IPS-15b (cell line): ENCODE measurements at regions not wholly inside any gene's neighbourhood (a gene's known extent, or its start where the extent isn't known, plus 50 kb on each side); places are given as distances from the start of the nearest gene placed in this dataset.

Experiments used
- H3K27me3 ChIP-seq: one replicate; pipeline ENCODE4 v1.6.1; 2013; ENCODE audit warnings: low read length; ENCODE audit not compliant: control insufficient read depth, insufficient read depth
- H3K36me3 ChIP-seq: one replicate; pipeline ENCODE4 v1.6.1; 2013; ENCODE audit warnings: low read length; ENCODE audit not compliant: control insufficient read depth, insufficient read depth
- H3K4me1 ChIP-seq: one replicate; pipeline ENCODE4 v1.6.1; 2013; ENCODE audit warnings: mild to moderate bottlenecking, low read length; ENCODE audit not compliant: control insufficient read depth, insufficient read depth
- H3K4me3 ChIP-seq: one replicate; pipeline ENCODE4 v1.5.1; 2013; ENCODE audit warnings: low read depth, low read length
- H3K9ac ChIP-seq: one replicate; pipeline ENCODE4 v1.6.1; 2013; ENCODE audit warnings: low read depth, mild to moderate bottlenecking, low read length
- H3K9me3 ChIP-seq: one replicate; pipeline ENCODE4 v1.6.1; 2013; ENCODE audit warnings: mild to moderate bottlenecking, low read length; ENCODE audit not compliant: control insufficient read depth, insufficient read depth

- Histone ChIP-seq H3K27me3 (no peaks in the 10 kb centered on the region), H3K9me3 (no peaks in the 10 kb centered on the region)
Observed at GRCh38 chrX:124530803-124531202, 184.4 kb downstream of the SH2D1A start.

GRCh38 chrX:124534536-124534935 is 188.2 kb downstream of the SH2D1A start:
- Histone ChIP-seq H3K36me3 (no peaks in the 10 kb centered on the region), H3K27me3 (no peaks in the 10 kb centered on the region), H3K9ac (no peak overlapping the region), H3K4me3 (no peak overlapping the region), H3K4me1 (peaks cover 22% of the 10 kb centered on the region), H3K9me3 (no peaks in the 10 kb centered on the region)

More at GRCh38 chrX:124530803-124531202, 184.4 kb downstream of the SH2D1A start:
- peaks cover 22% of the 10 kb centered on the region for H3K4me1 ChIP-seq
- H3K36me3 ChIP-seq = no peaks in the 10 kb centered on the region
- no peak overlapping the region for H3K4me3 ChIP-seq
- H3K9ac ChIP-seq = no peak overlapping the region

GRCh38 chrX:124540474-124540873 is 194.1 kb downstream of the SH2D1A start:
- H3K36me3 ChIP-seq = no peaks in the 10 kb centered on the region
- no peak overlapping the region for H3K9ac ChIP-seq
- no peak overlapping the region for H3K4me3 ChIP-seq
- no peaks in the 10 kb centered on the region for H3K27me3 ChIP-seq
- no peaks in the 10 kb centered on the region for H3K4me1 ChIP-seq
- H3K9me3 ChIP-seq = no peaks in the 10 kb centered on the region

GRCh38 chrX:124548571-124548970 is 202.2 kb downstream of the SH2D1A start:
- Histone ChIP-seq H3K9me3 (no peaks in the 10 kb centered on the region), H3K4me1 (peaks cover 13% of the 10 kb centered on the region), H3K27me3 (no peaks in the 10 kb centered on the region), H3K4me3 (no peak overlapping the region), H3K36me3 (no peaks in the 10 kb centered on the region), H3K9ac (no peak overlapping the region)

GRCh38 chrX:124555036-124555595 is 208.8 kb downstream of the SH2D1A start:
- Histone ChIP-seq H3K27me3 (no peaks in the 10 kb centered on the region), H3K9ac (no peak overlapping the region), H3K4me1 (no peaks in the 10 kb centered on the region), H3K36me3 (no peaks in the 10 kb centered on the region), H3K9me3 (no peaks in the 10 kb centered on the region), H3K4me3 (no peak overlapping the region)

GRCh38 chrX:124557976-124558375 is 211.6 kb downstream of the SH2D1A start:
- Histone ChIP-seq H3K9ac (no peak overlapping the region), H3K4me3 (no peak overlapping the region), H3K27me3 (no peaks in the 10 kb centered on the region), H3K9me3 (no peaks in the 10 kb centered on the region), H3K4me1 (no peaks in the 10 kb centered on the region), H3K36me3 (no peaks in the 10 kb centered on the region)

- Histone ChIP-seq H3K9me3 (no peaks in the 10 kb centered on the region), H3K4me3 (no peak overlapping the region), H3K4me1 (no peaks in the 10 kb centered on the region), H3K27me3 (no peaks in the 10 kb centered on the region), H3K36me3 (no peaks in the 10 kb centered on the region), H3K9ac (no peak overlapping the region)
Observed at GRCh38 chrX:124573468-124573867, 227.1 kb downstream of the SH2D1A start.

GRCh38 chrX:124592744-124593143 is 246.4 kb downstream of the SH2D1A start:
- Histone ChIP-seq H3K36me3 (no peaks in the 10 kb centered on the region), H3K4me3 (no peak overlapping the region), H3K4me1 (no peaks in the 10 kb centered on the region), H3K27me3 (no peaks in the 10 kb centered on the region), H3K9ac (no peak overlapping the region), H3K9me3 (no peaks in the 10 kb centered on the region)

- H3K9me3 ChIP-seq = no peaks in the 10 kb centered on the region
- H3K27me3 ChIP-seq = no peaks in the 10 kb centered on the region
- H3K9ac ChIP-seq = no peak overlapping the region
- H3K4me3 ChIP-seq = no peak overlapping the region
- H3K36me3 ChIP-seq = no peaks in the 10 kb centered on the region
- H3K4me1 ChIP-seq = no peaks in the 10 kb centered on the region
Observed at GRCh38 chrX:124594017-124594651, 247.8 kb downstream of the SH2D1A start.

GRCh38 chrX:124605511-124605910 is 259.1 kb downstream of the SH2D1A start:
- Histone ChIP-seq H3K27me3 (no peaks in the 10 kb centered on the region), H3K9me3 (no peaks in the 10 kb centered on the region), H3K4me3 (no peak overlapping the region), H3K9ac (no peak overlapping the region), H3K4me1 (no peaks in the 10 kb centered on the region), H3K36me3 (no peaks in the 10 kb centered on the region)

GRCh38 chrX:124606724-124607123 is 260.4 kb downstream of the SH2D1A start:
- no peaks in the 10 kb centered on the region for H3K9me3 ChIP-seq
- H3K36me3 ChIP-seq = no peaks in the 10 kb centered on the region
- no peaks in the 10 kb centered on the region for H3K27me3 ChIP-seq
- no peaks in the 10 kb centered on the region for H3K4me1 ChIP-seq
- no peak overlapping the region for H3K4me3 ChIP-seq
- no peak overlapping the region for H3K9ac ChIP-seq

- Histone ChIP-seq H3K4me3 (no peak overlapping the region), H3K36me3 (no peaks in the 10 kb centered on the region), H3K9me3 (no peaks in the 10 kb centered on the region), H3K9ac (no peak overlapping the region), H3K4me1 (no peaks in the 10 kb centered on the region), H3K27me3 (no peaks in the 10 kb centered on the region)
Observed at GRCh38 chrX:124619710-124620109, 273.3 kb downstream of the SH2D1A start.
